PC-3 (cell line): ENCODE measurements at regions not wholly inside any gene's neighbourhood (a gene's known extent, or its start where the extent isn't known, plus 50 kb on each side); places are given as distances from the start of the nearest gene placed in this dataset.

Experiments used
- CTCF ChIP-seq: fragments of 300-600 bp; sonication (generic); conservative IDR thresholded peaks from 2 replicates; pipeline ENCODE4 v1.5.1; 2017; ENCODE audit warnings: antibody characterized with exemption, low read depth, mild to moderate bottlenecking, low read length
- EZH2phosphoT487 ChIP-seq: fragments of 300-600 bp; sonication (generic); IDR thresholded peaks from 2 replicates; pipeline ENCODE4 v1.6.1; 2018; ENCODE audit warnings: mild to moderate bottlenecking, antibody characterized with exemption, low read length, borderline replicate concordance

GRCh38 chr13:79943346-79944023, 397.4 kb downstream of the SPRY2 start:
- TF ChIP-seq CTCF (no peak), EZH2phosphoT487 (no peak)
